UCSD-AML1 (cell line): ENCODE measurements at regions not wholly inside any gene's neighbourhood (a gene's known extent, or its start where the extent isn't known, plus 50 kb on each side); places are given as distances from the start of the nearest gene placed in this dataset.

Experiments
- DNase-seq: peaks from one replicate; lab custom pipeline; 2025; ENCODE audit not compliant: unreplicated experiment; lab: John Stamatoyannopoulos, UW

DNA sequence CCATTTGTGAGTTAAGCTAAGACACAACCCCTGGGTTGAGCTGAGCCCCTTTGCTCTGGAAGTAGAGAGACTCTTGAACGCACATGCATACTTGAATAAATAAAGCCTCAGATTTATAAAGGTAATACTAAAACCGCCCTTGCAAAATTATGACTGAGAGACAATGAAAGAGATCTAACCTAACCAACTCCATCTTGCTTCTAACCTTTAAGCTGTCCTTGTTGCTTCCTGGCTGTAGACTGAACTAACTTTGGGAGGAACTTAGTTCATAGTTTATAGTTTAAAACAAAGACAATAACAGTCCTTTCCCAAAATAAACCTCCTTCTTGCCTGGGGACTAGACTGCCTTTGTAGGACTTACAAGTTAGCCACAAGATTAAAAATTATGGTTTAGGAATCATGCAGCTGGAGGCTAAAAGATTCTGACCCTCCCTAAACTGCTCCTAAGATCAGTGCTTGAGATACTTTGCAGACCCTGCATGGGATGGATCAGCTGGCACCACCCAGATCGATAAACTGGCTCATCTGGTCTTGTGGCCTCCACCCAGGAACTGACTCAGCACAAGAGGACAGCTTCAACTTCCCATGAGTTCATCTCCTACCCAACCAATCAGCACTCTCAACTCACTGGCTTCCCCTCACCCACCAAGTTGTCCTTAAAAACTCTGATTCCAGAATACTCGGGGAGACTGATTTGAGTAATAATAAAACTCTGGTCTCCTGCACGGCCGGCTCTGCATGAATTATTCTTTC lies 240.2 kb upstream of the SLC14A2 start:
- DNase-seq = no peak

DNA sequence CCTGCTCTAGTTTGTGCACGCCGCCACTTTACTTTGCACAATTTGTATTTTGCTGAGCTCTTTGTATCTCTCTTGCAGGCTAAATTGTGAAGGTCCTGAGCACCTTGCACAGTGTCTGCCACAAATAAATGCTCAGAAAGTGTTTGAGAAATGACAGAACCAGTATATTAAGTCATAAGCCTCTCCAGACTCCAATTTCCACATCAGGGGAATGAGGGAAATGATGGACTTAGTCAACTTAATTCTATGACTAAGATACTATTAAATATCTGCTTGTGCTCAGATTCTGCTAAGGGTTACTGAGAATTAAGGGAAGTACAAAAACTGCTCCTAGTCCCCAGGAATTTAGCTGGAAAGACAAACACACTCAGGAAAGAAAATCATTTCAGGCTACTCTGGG lies 239.1 kb upstream of the SLC14A2 start:
- no peak for DNase-seq

DNA sequence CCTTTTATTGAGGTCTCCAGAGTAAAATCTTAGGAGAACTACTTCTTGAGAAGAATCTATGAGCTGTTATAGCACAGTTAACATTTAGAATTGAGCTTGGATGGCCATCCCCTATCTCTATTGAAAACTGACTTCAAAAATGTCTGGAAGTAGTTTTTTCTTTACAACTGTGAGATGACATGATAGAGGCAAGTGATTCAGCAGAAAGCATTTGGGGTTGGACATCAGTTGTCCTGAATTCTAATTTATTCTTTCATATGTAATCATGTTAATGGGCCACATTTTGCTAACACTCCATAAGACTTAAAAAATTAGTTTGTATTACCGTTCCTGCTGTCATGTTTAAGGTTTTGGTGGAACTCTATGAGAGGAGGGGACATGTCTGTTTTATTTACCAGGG lies 237.0 kb upstream of the SLC14A2 start:
- DNase-seq = no peak

DNA sequence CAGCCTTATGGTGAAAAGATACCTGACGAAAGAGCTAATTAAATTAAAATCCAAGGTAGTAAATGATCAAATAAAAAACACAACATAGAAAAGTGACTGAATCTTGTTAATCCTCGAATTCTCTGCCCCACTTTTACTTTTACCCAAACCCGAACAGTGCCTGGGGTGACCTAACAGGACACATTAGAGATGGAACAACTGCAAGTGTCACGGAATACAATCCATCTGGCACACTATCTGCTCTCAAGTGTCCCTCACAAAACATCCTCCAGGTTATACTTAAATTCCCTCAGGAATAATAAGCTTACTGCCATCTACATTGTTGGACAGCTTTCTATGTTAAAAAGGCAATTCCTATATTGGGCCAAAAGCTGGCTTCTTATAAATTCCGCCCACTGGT lies 236.3 kb upstream of the SLC14A2 start:
- DNase-seq = no peak

DNA sequence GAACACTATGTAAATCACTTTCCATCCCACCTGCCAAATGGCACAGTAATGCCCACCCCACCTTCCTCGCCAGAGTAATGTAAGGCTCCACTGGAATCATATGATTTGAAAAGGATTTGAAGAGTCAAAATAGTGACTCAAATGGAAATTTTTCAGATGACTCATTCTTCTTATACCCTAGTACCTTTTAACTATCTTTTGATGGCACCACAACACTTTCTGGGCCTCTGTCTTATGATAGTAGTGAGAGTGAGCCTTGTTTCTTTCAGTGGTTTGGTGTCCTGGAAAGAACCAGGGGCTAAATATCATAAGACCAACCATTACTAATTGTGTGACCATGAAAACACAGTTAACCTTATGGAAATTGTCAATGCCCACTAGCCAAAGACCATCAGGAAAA lies 235.4 kb upstream of the SLC14A2 start:
- no peak for DNase-seq

DNA sequence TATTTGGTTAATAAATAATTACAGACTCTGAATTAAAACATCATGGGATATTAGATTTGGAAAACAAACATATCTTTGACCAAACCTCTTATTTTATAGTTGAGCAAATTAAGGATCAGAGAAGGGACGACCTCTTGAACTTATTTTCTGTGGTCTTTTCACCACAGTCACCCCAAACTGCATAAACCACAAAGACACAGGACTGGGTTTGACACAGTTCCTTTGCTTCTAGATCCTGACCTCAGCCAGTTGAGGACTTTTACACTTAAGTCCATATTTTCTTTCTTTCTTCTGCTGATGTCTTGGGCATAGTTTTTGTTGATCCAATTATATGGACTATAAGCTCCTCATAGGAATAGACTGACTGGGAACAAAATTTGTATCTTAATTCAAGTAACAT lies 234.0 kb upstream of the SLC14A2 start:
- DNase-seq = no peak

DNA sequence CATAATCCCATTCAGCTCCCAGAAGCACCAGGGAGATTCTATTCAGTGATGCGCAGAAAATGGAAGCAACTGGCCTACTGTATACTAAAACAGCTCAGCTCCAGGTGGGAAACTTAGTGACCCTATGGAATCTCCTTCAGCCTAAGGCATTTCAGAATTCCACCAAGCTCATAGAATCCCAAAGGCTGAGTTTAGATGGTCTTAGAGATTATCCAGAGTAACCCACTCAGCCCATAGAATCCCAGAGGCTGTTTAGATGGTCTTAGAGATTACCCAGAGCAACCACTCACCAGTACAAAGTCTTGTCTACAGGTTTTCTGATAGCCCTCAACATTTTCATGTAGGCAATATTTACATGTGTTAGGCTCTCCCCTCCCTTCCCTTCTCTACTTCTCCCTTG lies 232.0 kb upstream of the SLC14A2 start:
- no peak for DNase-seq

DNA sequence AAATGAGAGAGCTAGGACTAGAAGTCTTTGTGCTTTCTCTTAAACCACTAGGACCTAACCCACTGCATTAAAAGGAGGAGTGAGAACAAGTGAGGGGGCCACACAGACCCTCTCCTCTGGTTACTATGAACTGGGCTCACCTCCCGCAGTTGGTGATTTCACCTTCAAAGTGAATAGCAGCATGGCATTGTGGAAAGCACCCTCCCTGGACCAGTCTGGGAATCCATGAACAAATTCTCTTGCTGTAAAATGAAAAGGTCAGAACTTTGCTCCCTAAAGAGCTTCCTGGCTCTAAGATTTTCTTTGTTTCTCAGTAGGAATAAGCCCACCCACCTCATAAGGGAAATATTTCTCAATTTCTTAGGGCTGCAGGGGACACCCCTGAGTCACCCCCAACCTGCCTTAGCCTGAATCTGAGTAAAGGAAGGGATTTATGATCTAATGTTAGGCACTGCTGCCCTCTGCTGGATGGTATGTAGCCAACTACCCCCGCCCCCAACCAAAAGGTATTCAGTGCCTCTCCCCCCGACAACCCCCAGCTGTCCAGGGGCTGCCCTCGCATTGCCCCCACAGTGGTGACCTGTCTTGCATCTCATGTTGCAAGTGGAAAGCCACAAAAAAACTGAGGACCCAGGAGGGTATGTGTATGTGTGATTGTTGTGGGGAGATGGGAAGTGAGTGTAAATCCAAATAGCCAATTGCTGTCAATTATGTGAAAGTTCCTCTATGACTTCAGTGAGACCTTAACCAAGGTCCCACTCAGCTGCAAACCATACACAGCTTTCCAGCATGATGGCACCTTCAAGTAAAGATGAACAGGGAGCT lies 230.9 kb upstream of the SLC14A2 start:
- DNase-seq = peak; percentile 42

DNA sequence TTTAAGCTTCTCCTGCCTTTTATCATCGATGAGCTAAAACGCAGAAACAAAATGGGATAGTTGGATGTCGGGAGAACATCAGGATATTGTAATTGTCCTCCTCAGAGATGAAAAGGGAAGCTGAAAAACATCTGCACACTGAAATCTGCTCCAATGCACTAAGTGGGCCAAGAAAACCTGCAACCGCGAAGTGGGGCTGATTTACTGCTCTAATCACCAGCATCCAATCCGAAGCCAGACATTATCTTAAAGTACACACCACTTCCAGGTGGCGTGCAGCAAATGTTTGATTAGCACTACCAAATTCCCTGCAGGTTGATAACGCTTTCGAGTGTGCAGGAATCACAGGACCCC lies 230.3 kb upstream of the SLC14A2 start:
- DNase-seq = no peak

DNA sequence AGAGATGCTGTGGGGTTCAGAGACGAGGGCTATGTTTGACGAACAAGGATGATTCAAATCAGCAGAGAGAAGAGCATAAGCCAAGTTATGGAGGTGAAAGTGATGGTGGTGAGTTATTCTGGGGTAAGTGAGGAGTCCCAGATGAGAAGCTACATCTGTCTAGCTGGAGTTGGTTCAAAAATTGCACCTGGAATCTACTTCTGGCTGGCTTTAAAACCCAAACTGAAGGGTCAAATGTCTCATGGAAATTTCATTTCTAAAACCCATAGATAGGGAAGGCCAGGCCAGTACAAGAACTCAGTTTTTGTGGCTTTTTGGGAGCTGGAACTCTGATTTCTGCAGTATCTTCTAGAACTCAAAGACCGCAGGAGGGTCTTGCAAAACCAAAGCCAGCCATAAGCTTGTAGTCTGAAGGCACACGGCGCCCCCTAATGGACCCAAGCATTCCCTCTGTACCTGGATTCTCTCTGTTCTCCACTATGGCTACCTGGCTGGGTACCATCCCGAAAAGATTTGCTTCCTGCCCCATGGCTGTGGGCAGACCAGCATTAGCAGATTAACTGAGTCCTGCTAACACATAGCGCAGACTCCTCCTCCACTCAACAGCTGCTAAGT lies 229.1 kb upstream of the SLC14A2 start:
- DNase-seq = peak; percentile 39

DNA sequence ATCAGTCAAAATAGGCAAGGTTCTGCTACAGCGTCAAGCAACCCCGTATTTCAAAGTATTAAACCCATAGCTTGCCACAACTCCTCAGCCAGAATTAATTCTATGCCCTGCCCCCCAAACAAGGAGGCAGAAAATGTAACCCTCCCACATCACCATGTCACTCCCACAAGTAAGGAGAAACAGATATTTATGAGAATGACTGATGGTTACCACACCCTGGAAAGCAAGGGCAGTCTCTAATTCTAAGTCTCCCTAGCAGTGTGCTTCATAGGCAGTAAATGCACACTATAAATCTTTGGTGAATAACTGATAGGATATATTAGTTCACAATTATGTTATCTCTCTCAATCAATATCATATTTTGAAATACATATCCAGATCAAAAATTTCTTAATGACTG lies 228.0 kb upstream of the SLC14A2 start:
- no peak for DNase-seq

DNA sequence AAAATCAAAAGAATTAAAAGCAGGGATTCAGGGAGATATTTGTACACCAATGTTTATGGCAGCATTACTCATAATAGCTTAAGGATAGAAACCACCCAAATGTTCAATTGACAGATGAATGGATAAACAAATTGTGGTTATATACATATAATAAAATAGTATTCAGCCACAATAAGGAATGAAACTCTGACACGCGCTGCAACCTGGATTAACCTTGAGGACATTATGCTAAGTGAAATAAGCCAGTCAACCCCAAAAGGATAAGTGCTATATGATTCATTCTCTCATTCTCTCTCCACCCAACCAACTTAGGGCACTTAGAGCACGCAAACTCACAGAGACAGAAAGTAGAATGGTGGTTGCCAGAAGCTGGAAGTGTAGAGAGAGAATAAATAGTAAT lies 216.8 kb upstream of the SLC14A2 start:
- no peak for DNase-seq

DNA sequence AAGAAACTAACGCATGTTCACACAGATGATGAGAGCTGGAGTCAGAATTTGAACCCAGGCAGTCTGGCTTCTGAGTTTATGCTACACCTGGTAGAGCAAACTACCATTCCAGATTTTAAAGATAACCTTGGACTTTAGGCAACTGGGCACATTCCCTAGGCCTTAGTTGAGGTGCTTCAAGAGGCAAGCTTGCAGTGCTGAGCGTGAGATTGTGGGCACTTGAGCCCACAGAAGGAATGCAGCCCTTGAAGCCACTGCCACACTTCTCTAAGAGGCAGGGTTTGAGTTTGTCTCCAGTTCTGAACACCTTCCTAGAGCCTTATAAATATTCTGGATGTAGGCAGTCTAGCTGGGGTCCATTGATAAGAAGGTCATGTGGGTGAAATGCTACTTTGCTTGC lies 216.1 kb upstream of the SLC14A2 start:
- DNase-seq = no peak

DNA sequence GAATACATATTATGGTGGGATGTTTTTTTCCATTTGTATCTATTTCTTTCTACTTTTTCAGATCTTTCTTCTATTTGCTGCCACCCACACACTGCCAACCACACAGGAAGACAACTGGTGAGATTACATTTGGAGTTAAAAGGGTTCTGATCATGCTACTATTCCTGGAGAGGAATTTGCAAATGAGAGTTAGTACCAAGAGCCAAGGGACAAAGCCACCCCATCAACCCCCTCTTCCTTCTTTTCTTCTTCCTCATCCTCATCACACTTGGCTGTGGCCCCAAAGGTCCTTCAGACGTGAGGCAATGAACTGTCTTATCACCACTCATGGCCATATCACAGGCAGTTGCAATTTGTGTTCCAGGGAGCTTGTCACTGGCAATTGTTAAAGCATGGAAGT lies 215.6 kb upstream of the SLC14A2 start:
- no peak for DNase-seq

DNA sequence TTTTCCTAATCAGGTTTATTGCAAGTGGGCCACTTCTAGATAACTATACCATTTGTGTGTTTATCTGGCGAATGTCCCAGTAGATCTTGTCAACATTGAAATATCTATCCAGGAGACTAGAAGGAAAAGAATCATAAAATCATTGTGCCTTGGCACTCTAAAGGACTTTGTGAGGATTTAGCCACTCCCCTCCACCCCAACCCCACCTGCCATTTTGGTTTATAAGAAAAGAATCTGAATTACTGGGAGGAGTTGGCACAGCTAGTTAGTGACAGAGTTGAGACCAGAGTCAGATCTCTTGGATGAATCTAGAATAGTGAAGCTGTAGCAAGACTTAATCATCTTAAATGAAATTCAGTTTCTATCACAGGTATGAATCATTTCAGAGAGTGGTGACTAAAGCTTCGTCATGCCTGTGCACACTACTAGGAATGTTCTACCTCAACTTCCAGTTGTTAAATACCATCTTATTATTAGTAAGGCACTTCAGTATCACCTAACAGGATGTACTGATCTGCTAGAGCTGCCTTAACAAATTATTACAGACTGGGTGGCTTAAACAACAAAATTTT lies 212.7 kb upstream of the SLC14A2 start:
- DNase-seq = no peak

DNA sequence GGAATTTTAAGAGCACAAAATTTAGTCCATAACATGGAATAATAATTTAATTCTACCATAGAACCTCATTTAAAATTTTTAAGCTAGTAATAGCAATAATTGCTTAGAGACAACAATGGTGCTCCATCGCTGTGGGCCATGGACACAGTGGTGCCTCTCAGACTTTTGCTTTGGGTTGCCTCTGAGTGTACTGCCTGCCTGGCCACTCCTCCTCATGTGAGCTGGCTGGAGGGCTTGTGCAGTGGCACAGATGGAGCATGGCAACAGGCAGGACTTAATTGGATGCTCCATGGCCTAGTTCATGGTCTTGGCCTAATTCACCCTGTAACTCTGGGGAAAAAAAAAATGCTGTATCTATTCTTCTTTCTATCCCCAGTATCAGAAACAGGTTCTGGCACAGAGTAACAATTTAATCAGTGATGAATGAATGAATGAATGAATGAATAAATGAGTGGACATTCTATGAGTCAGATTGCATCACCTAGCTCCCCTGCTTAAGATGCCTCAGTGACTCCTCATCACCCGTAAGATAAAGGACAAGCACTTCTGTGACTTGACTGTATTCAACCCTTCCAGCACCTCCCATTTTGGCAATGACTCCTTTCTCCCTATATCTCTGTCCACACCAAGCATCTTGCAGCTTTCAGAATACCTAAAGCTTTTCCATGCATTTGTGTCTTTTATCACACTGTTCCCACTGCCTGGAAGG lies 211.8 kb upstream of the SLC14A2 start:
- DNase-seq = no peak

DNA sequence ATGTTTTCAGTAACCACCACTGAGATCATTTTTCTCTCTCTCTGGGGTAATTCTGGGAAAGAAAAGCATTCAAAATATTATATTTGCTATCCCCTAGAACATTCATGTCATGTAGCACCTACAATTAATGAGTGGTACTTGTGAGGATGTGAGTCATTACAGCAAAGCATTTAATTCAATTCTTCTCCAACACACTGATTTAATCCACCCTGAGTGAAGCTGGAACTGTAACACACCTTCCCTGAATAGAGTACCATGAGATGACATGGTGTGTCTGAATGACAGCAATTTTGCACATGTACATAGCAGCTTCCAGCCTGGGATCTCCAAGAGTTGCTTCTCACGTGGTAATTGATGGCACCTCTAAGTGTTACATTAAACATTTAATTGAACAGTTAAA lies 207.1 kb upstream of the SLC14A2 start:
- DNase-seq = no peak

DNA sequence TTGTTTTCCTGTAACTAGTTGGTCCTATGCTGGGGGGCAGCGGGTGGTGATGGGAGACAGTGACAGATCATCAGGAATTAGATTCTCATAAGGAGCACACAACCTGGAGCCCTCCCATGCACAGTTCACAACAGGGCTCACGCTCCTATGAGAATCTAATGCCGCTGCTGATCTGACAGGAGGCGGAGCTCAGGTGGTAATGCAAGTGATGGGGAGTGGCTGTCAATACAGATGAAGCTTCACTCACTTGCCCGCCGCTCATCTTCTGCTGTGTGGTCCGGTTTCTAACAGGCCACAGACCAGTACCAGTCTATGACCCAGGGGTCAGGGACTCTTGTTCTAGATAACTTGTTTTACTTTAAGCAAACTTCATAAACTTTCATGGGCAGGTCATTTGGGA lies 205.3 kb upstream of the SLC14A2 start:
- no peak for DNase-seq

DNA sequence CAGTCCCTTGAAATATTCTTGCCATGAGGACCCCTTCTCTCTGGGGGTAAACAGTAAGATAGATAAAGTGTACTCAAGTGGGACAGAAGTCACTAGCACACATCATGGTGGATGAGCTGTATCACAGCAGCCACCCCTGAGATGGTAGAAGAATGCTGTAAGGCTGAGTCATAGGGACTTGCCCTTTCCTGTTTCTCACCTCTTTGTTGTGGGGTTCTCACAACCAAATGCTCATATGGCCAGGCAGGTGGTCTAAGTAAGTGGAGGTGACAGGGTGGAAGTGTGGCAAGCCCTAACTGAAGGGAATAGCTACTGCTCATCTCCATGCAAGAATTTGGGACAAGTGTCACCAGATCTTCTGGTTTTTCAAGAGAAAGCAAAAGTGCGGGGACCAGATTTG lies 202.7 kb upstream of the SLC14A2 start:
- no peak for DNase-seq

DNA sequence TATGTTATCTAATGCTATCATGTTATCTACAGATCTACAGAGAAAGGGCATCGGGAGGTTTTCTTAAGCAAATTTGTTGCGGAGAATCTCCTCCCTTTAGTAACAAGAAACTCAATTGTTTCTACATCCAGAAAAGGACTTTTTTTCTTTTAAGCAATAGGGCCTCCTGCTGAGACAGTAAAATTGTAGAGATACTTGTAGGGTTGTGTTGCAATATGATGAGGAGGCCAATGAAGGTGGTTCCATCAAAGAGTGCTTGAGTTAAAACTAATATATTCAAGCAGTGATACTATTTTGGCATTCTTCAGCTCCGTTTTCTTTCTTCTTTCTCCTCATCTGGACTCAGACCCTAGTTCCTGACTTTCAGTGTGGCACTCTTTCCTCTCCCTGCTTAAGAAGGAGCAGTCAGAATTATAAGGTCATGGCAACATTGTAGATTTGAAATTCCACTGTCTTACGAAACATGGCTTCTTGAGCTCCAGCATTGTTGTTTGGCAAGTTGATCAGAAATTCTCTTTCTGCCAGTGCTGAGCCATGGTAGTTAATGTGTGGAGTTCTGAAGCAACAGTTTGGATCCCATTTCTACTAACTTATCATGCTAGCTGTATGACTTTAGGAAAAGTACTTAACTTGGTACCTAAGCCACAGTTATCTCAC lies 202.0 kb upstream of the SLC14A2 start:
- DNase-seq = no peak

DNA sequence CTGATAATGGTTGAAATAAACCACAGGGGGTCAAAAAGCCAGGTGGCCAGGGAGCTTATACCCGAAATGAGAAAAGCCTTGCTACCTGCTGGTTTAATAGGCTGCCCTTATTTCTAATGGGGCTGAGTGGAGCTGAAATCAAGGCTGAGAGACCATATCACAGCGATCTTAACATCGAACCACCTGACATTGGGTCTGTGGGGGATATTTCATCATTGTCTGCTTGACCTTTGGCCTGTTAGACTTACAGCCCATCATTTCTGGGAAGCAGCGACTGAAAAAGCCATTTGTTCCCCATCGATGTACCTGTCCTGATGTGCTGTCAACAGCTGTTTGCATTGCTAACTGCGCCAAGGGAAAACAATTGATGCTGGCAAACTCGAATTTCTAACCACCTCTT lies 199.7 kb upstream of the SLC14A2 start:
- no peak for DNase-seq
